ENCODE measurements at regions not wholly inside any gene's neighbourhood (a gene's known extent, or its start where the extent isn't known, plus 50 kb on each side); places are given as distances from the start of the nearest gene placed in this dataset.

DNA sequence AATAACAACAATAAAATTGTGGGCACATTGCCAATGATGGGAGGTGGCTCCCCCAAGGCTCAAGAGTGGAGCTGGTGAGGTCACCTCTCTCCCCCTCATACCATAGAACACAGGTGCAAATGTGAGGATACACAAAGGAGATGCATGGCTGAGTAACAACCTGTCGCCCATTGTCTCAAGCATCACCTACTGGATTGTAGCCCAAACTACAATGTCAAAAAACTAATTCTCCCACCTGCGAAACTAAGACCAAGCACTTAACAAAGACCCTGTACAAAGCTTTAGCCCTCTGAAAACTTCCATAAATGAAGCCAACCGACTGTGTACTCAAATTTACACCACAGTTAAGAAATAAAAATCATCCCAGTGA lies 50.4 kb upstream of the IGSF11 start:
- H2AFZ ChIP-seq (ENCODE audit: control insufficient read depth, low read length), result no peak overlapping the region
- no peak overlapping the region for H3K4me3 ChIP-seq (ENCODE audit: control insufficient read depth in 2 of 3, extremely low read depth in 1 of 3, insufficient read depth in 2 of 3, low read depth in 1 of 3, low read length in 3 of 3)
- FAIRE-seq, result no peak
- no peaks in the 10 kb centered on the region for H4K20me1 ChIP-seq (ENCODE audit: control insufficient read depth, extremely low read depth, insufficient read depth, low read length)
- dilution Hi-C loops (cut with MboI; ENCODE audit: extremely low pct_ligation_motif_present, low sequenced_read_pairs), result loop anchor here (25.0 kb wide), 1 partner anchor 198 kb away; no protein-coding TSS in a partner anchor
- no peak overlapping the region for H3K27ac ChIP-seq (ENCODE audit: control insufficient read depth, insufficient read depth, low read length)
- H3K4me2 ChIP-seq (ENCODE audit: control insufficient read depth, extremely low read depth, insufficient read depth, low read depth, low read length), result no peak overlapping the region
- no peak overlapping the region for H3K9ac ChIP-seq (ENCODE audit: control insufficient read depth, extremely low read depth, insufficient read depth, low read length)
- no peak for DNase-seq (ENCODE audit: low read depth, low spot score)
- no peak for TF ChIP-seq EZH2 (IDR thresholded peaks at IDR 0.05; ENCODE audit: low read length)
- TF ChIP-seq, protein P1, sequence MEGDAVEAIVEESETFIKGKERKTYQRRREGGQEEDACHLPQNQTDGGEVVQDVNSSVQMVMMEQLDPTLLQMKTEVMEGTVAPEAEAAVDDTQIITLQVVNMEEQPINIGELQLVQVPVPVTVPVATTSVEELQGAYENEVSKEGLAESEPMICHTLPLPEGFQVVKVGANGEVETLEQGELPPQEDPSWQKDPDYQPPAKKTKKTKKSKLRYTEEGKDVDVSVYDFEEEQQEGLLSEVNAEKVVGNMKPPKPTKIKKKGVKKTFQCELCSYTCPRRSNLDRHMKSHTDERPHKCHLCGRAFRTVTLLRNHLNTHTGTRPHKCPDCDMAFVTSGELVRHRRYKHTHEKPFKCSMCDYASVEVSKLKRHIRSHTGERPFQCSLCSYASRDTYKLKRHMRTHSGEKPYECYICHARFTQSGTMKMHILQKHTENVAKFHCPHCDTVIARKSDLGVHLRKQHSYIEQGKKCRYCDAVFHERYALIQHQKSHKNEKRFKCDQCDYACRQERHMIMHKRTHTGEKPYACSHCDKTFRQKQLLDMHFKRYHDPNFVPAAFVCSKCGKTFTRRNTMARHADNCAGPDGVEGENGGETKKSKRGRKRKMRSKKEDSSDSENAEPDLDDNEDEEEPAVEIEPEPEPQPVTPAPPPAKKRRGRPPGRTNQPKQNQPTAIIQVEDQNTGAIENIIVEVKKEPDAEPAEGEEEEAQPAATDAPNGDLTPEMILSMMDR (optimal IDR thresholded peaks at IDR 0.05 in 1 of 3, IDR thresholded peaks at IDR 0.05 in 1 of 3, conservative IDR thresholded peaks at IDR 0.05 in 1 of 3; ENCODE audit: extremely low read depth in 1 of 3, insufficient read depth in 2 of 3, low read length in 3 of 3), result no peak
- H3K36me3 ChIP-seq (ENCODE audit: control insufficient read depth in 2 of 2, extremely low read depth in 1 of 2, insufficient read depth in 2 of 2, low read length in 2 of 2), result no peaks in the 10 kb centered on the region
- no peaks in the 10 kb centered on the region for H3K4me1 ChIP-seq (ENCODE audit: control insufficient read depth, extremely low read depth, insufficient read depth, low read length)
- no peaks in the 10 kb centered on the region for H3K79me2 ChIP-seq (ENCODE audit: control insufficient read depth, insufficient read depth, low read length)
- H3K9me3 ChIP-seq (ENCODE audit: control insufficient read depth, low read depth, low read length), result no peaks in the 10 kb centered on the region
- H3K27me3 ChIP-seq (ENCODE audit: control insufficient read depth, extremely low read depth, insufficient read depth, low read length), result no peaks in the 10 kb centered on the region
- no peaks in the 10 kb centered on the region for H3K9me1 ChIP-seq (ENCODE audit: control insufficient read depth, extremely low read depth, insufficient read depth, low read length)

DNA sequence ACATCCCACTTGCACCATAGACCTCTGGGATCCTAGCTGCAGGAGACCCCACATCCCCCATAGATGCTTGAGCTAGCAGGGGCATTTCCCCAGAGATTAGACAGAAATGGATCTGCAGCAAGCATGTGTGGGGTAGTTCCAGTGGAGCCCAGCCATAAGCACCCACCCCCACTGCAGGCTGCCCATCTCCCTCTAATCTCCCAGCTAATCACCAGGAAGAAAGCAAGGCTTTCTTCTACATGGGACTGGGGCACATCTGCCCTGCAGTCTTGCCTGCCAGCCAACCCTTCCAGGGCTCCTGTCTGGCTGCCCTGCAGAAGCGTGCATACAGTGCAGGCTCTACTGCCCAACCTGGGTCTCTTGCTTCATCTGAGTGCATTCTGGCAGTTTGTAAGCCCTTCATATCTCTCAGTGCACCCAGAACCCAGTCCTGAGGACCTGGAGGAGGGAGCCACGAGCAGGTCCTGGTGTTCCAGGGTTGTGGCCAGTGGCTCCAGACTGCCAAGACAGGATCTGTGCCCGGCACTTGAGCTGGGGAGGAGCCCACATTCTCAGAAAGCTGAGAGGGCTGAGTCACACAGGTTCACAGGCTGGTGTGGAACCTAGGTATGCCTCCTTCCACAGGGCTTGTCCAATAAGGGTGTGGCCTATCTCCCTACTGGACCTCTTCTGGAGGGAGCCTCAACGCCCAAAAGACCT lies 49.9 kb upstream of the IGSF11 start:
- H3K9me1 ChIP-seq (ENCODE audit: control insufficient read depth, extremely low read depth, insufficient read depth, low read length), result no peaks in the 10 kb centered on the region
- TF ChIP-seq, protein P1 (optimal IDR thresholded peaks at IDR 0.05 in 1 of 3, IDR thresholded peaks at IDR 0.05 in 1 of 3, conservative IDR thresholded peaks at IDR 0.05 in 1 of 3; ENCODE audit: extremely low read depth in 1 of 3, insufficient read depth in 2 of 3, low read length in 3 of 3), result no peak
- no peak for TF ChIP-seq EZH2 (IDR thresholded peaks at IDR 0.05; ENCODE audit: low read length)
- dilution Hi-C loops (cut with MboI; ENCODE audit: extremely low pct_ligation_motif_present, low sequenced_read_pairs), result loop anchor here (25.0 kb wide), 1 partner anchor 197 kb away; no protein-coding TSS in a partner anchor
- no peak overlapping the region for H3K9ac ChIP-seq (ENCODE audit: control insufficient read depth, extremely low read depth, insufficient read depth, low read length)
- no peak overlapping the region for H2AFZ ChIP-seq (ENCODE audit: control insufficient read depth, low read length)
- H3K27ac ChIP-seq (ENCODE audit: control insufficient read depth, insufficient read depth, low read length), result no peak overlapping the region
- no peaks in the 10 kb centered on the region for H3K79me2 ChIP-seq (ENCODE audit: control insufficient read depth, insufficient read depth, low read length)
- H3K4me1 ChIP-seq (ENCODE audit: control insufficient read depth, extremely low read depth, insufficient read depth, low read length), result no peaks in the 10 kb centered on the region
- no peak overlapping the region for H3K4me2 ChIP-seq (ENCODE audit: control insufficient read depth, extremely low read depth, insufficient read depth, low read depth, low read length)
- DNase-seq (ENCODE audit: low read depth, low spot score) (no peak), FAIRE-seq (no peak)
- H3K9me3 ChIP-seq (ENCODE audit: control insufficient read depth, low read depth, low read length), result no peaks in the 10 kb centered on the region
- H3K36me3 ChIP-seq (ENCODE audit: control insufficient read depth in 2 of 2, extremely low read depth in 1 of 2, insufficient read depth in 2 of 2, low read length in 2 of 2), result no peaks in the 10 kb centered on the region
- H3K27me3 ChIP-seq (ENCODE audit: control insufficient read depth, extremely low read depth, insufficient read depth, low read length), result no peaks in the 10 kb centered on the region
- H4K20me1 ChIP-seq (ENCODE audit: control insufficient read depth, extremely low read depth, insufficient read depth, low read length), result no peaks in the 10 kb centered on the region
- H3K4me3 ChIP-seq (ENCODE audit: control insufficient read depth in 2 of 3, extremely low read depth in 1 of 3, insufficient read depth in 2 of 3, low read depth in 1 of 3, low read length in 3 of 3), result no peak overlapping the region
